GM12878 (cell line): ENCODE measurements at regions not wholly inside any gene's neighbourhood (a gene's known extent, or its start where the extent isn't known, plus 50 kb on each side); places are given as distances from the start of the nearest gene placed in this dataset.

ENCODE experiments used
- ATAC-seq: fragments of 200-7000 bp; cut with Tn5 transposase; 3 replicates; pipeline ENCODE4 v1.9.1; 2020; ENCODE audit warnings: mild to moderate bottlenecking, moderate library complexity
- BruUV-seq: library from RNA; stranded (reverse); fragments of 400-500 nt; replicated peaks from 2 replicates; lab custom pipeline; 2021; lab: Mats Ljungman, UMichigan
- CTCF ChIA-PET: fragments of 300-600 bp; sonication (Branson Sonifier 250); formaldehyde crosslinking; extraction: SDS; loops from one replicate; lab custom pipeline; 2021; ENCODE audit warnings: inconsistent platforms; lab: Yijun Ruan, JAX
- POLR2A ChIA-PET: fragments of 350-600 bp; formaldehyde crosslinking; extraction: SDS; loops from one replicate; lab custom pipeline; 2021; ENCODE audit warnings: inconsistent platforms; lab: Charles Lee
- RAD21 ChIA-PET: fragments of 300-600 bp; sonication (Branson Sonifier 250); formaldehyde crosslinking; loops from one replicate; lab custom pipeline; 2023; ENCODE audit warnings: antibody characterized with exemption; ENCODE audit not compliant: unreplicated experiment; lab: Charles Lee
- SMC1A ChIA-PET: fragments of 300-600 bp; sonication (Branson Sonifier 250); formaldehyde crosslinking; loops from one replicate; lab custom pipeline; 2023; ENCODE audit not compliant: unreplicated experiment, uncharacterized antibody; lab: Charles Lee
- DNase-seq: peaks from one replicate; pipeline ENCODE4 v3.0.0-alpha.2; 2011; ENCODE audit warnings: low read depth, low spot score
- FAIRE-seq: peaks from 3 replicates; lab custom pipeline; 2011; peaks lifted over from hg19 to GRCh38; lab: Jason Lieb, UNC
- H2AFZ ChIP-seq: 2 replicates; pipeline ENCODE4 v1.6.0; 2011; ENCODE audit warnings: low read depth, low read length, control low read depth; ENCODE audit not compliant: control insufficient read depth
- H3K27ac ChIP-seq: 2 replicates; pipeline ENCODE4 v1.5.1; 2011; ENCODE audit warnings: control low read depth; ENCODE audit not compliant: control insufficient read depth, insufficient read depth
- H3K27me3 ChIP-seq, 2 experiments: replicated peaks in 1 of 2; 2 replicates each; pipeline versions ENCODE4 v1.6.0 to v1.6.1; 2011; ENCODE audit warnings: low read length in 1 of 2; ENCODE audit not compliant: control insufficient read depth in 2 of 2, insufficient read depth in 2 of 2
- H3K36me3 ChIP-seq, 2 experiments: 2 replicates each; pipeline ENCODE4 v1.5.1; 2011; ENCODE audit warnings: low read length in 1 of 2; ENCODE audit not compliant: control insufficient read depth in 2 of 2, insufficient read depth in 2 of 2
- H3K4me1 ChIP-seq: 2 replicates; pipeline ENCODE4 v1.6.1; 2011; ENCODE audit warnings: mild to moderate bottlenecking, low read length, moderate library complexity, mixed read lengths; ENCODE audit not compliant: control insufficient read depth, insufficient read depth
- H3K4me2 ChIP-seq: 2 replicates; pipeline ENCODE4 v1.6.0; 2011; ENCODE audit warnings: control low read depth; ENCODE audit not compliant: control insufficient read depth, insufficient read depth
- H3K4me3 ChIP-seq: fragments of 200-600 bp; sonication (generic); 2 replicates; pipeline ENCODE4 v1.5.1; 2016
- H3K79me2 ChIP-seq: 2 replicates; pipeline ENCODE4 v1.6.0; 2011; ENCODE audit warnings: low read length; ENCODE audit not compliant: control insufficient read depth, insufficient read depth
- H3K9ac ChIP-seq: 2 replicates; pipeline ENCODE4 v1.8.0; 2011; ENCODE audit warnings: low read length, control low read depth, mixed read lengths; ENCODE audit not compliant: control insufficient read depth, insufficient read depth
- H3K9me3 ChIP-seq: replicated peaks from 3 replicates; pipeline ENCODE4 v1.5.1; 2011; ENCODE audit warnings: mild to moderate bottlenecking, low read length; ENCODE audit not compliant: control insufficient read depth, insufficient read depth
- H4K20me1 ChIP-seq: 2 replicates; pipeline ENCODE4 v1.6.0; 2011; ENCODE audit not compliant: control insufficient read depth, insufficient read depth
- BRCA1 ChIP-seq: IDR thresholded peaks from 2 replicates; pipeline ENCODE4 v1.6.1; 2011; ENCODE audit warnings: low read depth, low read length, improper control_type of control experiment
- CHD2 ChIP-seq: IDR thresholded peaks from 2 replicates; pipeline ENCODE4 v1.6.1; 2011; ENCODE audit warnings: low read depth, low read length, improper control_type of control experiment, borderline replicate concordance
- FOS ChIP-seq: IDR thresholded peaks from 3 replicates; pipeline ENCODE4 v1.6.1; 2011; ENCODE audit warnings: borderline replicate concordance; ENCODE audit not compliant: insufficient read length; ENCODE audit errors: extremely low read depth
- JUND ChIP-seq: IDR thresholded peaks from 2 replicates; pipeline ENCODE4 v1.6.1; 2012; ENCODE audit warnings: low read depth, mild to moderate bottlenecking, low read length, improper control_type of control experiment, moderate library complexity
- MEF2B ChIP-seq: fragments of 450-650 bp; IDR thresholded peaks from 2 replicates; pipeline ENCODE4 v1.6.1; 2018; ENCODE audit warnings: mild to moderate bottlenecking, moderate library complexity; ENCODE audit not compliant: partially characterized antibody, poor library complexity, severe bottlenecking
- MTA2 ChIP-seq: fragments of 450-650 bp; IDR thresholded peaks from 2 replicates; pipeline ENCODE4 v1.6.1; 2016; ENCODE audit warnings: low read depth, mild to moderate bottlenecking, moderate library complexity
- MXI1 ChIP-seq: fragments of 150-350 bp; IDR thresholded peaks from 2 replicates; pipeline ENCODE4 v1.6.1; 2011; ENCODE audit warnings: low read depth, mild to moderate bottlenecking, inconsistent platforms, low read length, improper control_type of control experiment
- ZNF384 ChIP-seq: IDR thresholded peaks from 2 replicates; pipeline ENCODE4 v1.6.1; 2012; ENCODE audit warnings: low read depth, mild to moderate bottlenecking, low read length, improper control_type of control experiment, borderline replicate concordance
- ZSCAN29 ChIP-seq: fragments of 450-650 bp; IDR thresholded peaks from 2 replicates; pipeline ENCODE4 v1.6.1; 2017; ENCODE audit warnings: mild to moderate bottlenecking, moderate library complexity
- WGBS: methylation state at CpG from one replicate; pipeline ENCODE4 v1.1.6; 2016; ENCODE audit warnings: low lambda C conversion rate; ENCODE audit not compliant: insufficient replicate concordance, insufficient coverage; ENCODE audit errors: missing lambda C conversion rate; 5-methylcytosine and 5-hydroxymethylcytosine counted together
- in situ Hi-C: fragments of 300-500 bp; cut with MboI; formaldehyde crosslinking; loops from 9 replicates; pipeline ENCODE4 v1.14.3; 2018; ENCODE audit warnings: mixed read lengths
- intact Hi-C: fragments of 100-400 bp; cut with micrococcal nuclease; formaldehyde crosslinking; loops from one replicate; pipeline ENCODE4 v1.14.2; 2022; ENCODE audit not compliant: unreplicated experiment
- TF ChIP-seq, protein P1 (sequence below): IDR thresholded peaks from 2 replicates; pipeline ENCODE4 v1.6.1; 2011; ENCODE audit warnings: mild to moderate bottlenecking, low read depth, low read length, moderate library complexity; ENCODE audit not compliant: insufficient replicate concordance
- TF ChIP-seq, protein P2 (sequence below): IDR thresholded peaks from 2 replicates; pipeline ENCODE4 v1.6.1; 2012; ENCODE audit warnings: low read depth, low read length, improper control_type of control experiment
- TF ChIP-seq, protein P3 (sequence below): fragments of 450-650 bp; formaldehyde crosslinking; IDR thresholded peaks from 2 replicates; pipeline ENCODE4 v1.4.0; 2022; ENCODE audit warnings: mild to moderate bottlenecking, moderate library complexity
- TF ChIP-seq, protein P4 (sequence below): fragments of 450-650 bp; IDR thresholded peaks from 2 replicates; pipeline ENCODE4 v1.6.1; 2017; ENCODE audit warnings: mild to moderate bottlenecking
- TF ChIP-seq, protein P5 (sequence below): IDR thresholded peaks from 2 replicates; pipeline ENCODE4 v1.6.1; 2012; ENCODE audit warnings: low read depth, low read length, improper control_type of control experiment

DNA sequence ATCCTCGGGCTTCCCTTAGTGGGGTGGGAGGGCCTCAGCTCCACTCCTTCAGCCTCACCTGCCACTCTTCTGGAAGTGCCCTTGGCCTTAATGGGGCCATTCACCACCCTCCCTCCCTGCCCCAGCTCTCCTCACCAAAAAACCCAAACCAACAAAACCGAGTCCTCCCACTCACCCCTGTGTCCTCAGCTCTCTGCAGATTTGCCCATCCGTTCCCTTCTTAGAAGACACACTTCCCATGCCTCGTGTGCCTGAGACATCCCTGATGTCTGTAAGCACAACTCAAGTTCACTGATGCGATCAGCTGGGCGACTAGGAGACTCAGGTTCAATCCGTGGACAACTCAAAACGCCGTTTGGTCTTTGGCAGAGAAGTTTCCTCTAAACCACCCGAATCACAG is 839.2 kb downstream of the TBC1D22A start (continued):
- TF ChIP-seq MXI1, result no peak
- TF ChIP-seq MTA2, result no peak
- TF ChIP-seq FOS, result no peak
- TF ChIP-seq CHD2, result no peak
- TF ChIP-seq, protein P1, sequence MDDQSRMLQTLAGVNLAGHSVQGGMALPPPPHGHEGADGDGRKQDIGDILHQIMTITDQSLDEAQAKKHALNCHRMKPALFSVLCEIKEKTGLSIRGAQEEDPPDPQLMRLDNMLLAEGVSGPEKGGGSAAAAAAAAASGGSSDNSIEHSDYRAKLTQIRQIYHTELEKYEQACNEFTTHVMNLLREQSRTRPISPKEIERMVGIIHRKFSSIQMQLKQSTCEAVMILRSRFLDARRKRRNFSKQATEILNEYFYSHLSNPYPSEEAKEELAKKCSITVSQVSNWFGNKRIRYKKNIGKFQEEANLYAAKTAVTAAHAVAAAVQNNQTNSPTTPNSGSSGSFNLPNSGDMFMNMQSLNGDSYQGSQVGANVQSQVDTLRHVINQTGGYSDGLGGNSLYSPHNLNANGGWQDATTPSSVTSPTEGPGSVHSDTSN, result no peak
- no peak for TF ChIP-seq BRCA1

DNA sequence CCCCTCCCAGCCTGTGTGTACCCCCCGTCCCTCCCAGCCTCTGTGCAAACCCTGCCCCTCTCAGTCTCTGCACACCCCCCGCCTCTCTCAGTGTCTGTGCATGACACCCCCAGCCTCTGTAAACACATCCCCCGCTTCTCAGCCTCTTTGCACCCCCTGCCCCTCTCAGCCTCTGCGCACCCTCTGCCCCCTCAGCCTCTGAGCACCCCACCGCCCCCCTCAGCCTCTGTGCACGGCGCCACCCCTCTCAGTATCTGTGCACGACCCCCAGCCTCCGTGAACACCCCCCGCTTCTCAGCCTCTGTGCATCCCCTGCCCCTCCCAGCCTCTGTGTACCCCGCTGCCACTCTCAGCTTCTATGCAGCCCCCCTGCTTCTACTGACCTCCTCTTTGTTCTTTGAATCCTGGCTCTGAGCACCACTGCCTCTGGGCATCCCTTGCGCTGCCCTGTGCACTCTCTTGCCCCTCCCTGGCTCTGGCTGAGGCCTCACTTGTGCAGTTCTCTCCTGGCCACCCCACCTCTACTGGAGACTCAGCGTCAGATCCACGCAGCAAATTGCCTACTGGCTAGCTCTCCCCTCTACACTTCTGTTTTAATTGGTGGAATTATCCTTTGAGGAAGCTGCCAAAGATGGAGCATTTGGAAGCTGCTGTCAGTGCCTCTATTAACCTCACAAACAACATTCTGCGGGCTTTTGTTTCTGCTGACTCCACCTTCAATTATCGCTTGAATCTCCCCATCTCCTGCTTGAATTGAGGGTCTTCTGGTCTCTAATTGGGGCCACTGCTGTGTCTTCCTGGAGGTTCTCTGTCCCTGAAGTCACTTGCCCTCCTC is 838.6 kb downstream of the TBC1D22A start:
- H3K4me3 ChIP-seq, result no peak overlapping the region
- ChIA-PET SMC1A (no interaction called here), RAD21 (no interaction called here), CTCF (no interaction called here), POLR2A (no interaction called here)
- WGBS, result 46% methylated on average over 6 of the region's 16 CpGs
- DNase-seq, result no peak
- no TSS peak for BruUV-seq
- no peak overlapping the region for H3K27ac ChIP-seq
- no peak for ATAC-seq
- in situ Hi-C loops (no loop called here), intact Hi-C loops (no loop called here)
- H3K4me2 ChIP-seq, result no peak overlapping the region
- H3K9ac ChIP-seq, result no peak overlapping the region
- H3K79me2 ChIP-seq, result no peaks in the 10 kb centered on the region
- H4K20me1 ChIP-seq, result no peaks in the 10 kb centered on the region
- no peak overlapping the region for H2AFZ ChIP-seq
- no peaks in the 10 kb centered on the region for H3K36me3 ChIP-seq
- no peaks in the 10 kb centered on the region for H3K27me3 ChIP-seq
- H3K4me1 ChIP-seq, result no peaks in the 10 kb centered on the region
- H3K9me3 ChIP-seq, result no peaks in the 10 kb centered on the region; the same call in 2 of the 3 replicates
- no peak for FAIRE-seq
- no peak for TF ChIP-seq ZNF384
- TF ChIP-seq ZSCAN29, result no peak
- TF ChIP-seq, protein P2, sequence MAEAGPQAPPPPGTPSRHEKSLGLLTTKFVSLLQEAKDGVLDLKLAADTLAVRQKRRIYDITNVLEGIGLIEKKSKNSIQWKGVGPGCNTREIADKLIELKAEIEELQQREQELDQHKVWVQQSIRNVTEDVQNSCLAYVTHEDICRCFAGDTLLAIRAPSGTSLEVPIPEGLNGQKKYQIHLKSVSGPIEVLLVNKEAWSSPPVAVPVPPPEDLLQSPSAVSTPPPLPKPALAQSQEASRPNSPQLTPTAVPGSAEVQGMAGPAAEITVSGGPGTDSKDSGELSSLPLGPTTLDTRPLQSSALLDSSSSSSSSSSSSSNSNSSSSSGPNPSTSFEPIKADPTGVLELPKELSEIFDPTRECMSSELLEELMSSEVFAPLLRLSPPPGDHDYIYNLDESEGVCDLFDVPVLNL, result no peak
- no peak for TF ChIP-seq MXI1
- TF ChIP-seq, protein P3, sequence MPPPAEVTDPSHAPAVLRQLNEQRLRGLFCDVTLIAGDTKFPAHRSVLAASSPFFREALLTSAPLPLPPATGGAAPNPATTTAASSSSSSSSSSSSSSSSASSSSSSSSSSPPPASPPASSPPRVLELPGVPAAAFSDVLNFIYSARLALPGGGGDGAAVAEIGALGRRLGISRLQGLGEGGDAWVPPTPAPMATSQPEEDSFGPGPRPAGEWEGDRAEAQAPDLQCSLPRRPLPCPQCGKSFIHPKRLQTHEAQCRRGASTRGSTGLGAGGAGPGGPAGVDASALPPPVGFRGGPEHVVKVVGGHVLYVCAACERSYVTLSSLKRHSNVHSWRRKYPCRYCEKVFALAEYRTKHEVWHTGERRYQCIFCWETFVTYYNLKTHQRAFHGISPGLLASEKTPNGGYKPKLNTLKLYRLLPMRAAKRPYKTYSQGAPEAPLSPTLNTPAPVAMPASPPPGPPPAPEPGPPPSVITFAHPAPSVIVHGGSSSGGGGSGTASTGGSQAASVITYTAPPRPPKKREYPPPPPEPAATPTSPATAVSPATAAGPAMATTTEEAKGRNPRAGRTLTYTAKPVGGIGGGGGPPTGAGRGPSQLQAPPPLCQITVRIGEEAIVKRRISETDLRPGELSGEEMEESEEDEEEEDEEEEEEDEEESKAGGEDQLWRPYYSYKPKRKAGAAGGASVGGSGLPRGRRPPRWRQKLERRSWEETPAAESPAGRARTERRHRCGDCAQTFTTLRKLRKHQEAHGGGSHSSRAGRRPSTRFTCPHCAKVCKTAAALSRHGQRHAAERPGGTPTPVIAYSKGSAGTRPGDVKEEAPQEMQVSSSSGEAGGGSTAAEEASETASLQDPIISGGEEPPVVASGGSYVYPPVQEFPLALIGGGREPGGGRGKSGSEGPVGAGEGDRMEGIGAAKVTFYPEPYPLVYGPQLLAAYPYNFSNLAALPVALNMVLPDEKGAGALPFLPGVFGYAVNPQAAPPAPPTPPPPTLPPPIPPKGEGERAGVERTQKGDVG (CRISPR knock-in tag), result no peak
- TF ChIP-seq JUND, result no peak
- no peak for TF ChIP-seq MEF2B
- TF ChIP-seq, protein P4, sequence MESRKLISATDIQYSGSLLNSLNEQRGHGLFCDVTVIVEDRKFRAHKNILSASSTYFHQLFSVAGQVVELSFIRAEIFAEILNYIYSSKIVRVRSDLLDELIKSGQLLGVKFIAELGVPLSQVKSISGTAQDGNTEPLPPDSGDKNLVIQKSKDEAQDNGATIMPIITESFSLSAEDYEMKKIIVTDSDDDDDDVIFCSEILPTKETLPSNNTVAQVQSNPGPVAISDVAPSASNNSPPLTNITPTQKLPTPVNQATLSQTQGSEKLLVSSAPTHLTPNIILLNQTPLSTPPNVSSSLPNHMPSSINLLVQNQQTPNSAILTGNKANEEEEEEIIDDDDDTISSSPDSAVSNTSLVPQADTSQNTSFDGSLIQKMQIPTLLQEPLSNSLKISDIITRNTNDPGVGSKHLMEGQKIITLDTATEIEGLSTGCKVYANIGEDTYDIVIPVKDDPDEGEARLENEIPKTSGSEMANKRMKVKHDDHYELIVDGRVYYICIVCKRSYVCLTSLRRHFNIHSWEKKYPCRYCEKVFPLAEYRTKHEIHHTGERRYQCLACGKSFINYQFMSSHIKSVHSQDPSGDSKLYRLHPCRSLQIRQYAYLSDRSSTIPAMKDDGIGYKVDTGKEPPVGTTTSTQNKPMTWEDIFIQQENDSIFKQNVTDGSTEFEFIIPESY, result no peak
- TF ChIP-seq, protein P5, sequence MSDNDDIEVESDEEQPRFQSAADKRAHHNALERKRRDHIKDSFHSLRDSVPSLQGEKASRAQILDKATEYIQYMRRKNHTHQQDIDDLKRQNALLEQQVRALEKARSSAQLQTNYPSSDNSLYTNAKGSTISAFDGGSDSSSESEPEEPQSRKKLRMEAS, result no peak
